ENCODE measurements at regions not wholly inside any gene's neighbourhood (a gene's known extent, or its start where the extent isn't known, plus 50 kb on each side); places are given as distances from the start of the nearest gene placed in this dataset.

DNA sequence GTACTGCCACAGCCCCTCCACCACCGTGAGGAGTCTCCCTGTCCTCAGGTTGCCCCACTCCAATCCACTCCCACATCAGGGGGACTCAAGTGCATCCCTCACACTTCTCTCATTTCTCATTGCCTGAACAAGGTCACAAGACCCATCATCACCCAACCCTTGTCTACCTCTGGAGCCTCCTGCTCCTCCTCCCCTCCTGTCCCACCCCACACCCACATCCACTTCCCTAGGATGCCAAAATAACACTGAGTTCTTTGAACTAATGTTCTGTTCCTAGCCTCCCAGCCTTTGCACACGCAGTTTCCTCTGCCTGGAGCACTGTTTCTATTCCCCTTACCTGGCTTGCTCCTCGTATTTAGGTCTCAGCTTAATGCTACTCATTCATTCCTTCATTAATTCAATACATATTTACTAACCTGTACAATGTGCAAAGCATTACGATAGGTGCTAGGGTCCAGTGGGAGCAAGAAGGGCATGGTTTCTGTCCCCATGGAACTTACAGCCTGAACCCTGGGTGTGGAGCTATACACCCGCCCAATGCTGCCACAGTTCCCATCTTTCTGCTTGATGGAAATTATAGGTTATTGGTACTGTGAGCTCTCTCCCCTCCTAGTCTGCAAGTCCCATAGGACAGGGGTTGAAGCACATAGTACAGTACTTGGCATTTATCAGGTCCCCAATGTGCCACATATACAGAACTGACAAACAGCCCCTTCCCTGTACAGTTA lies 96.1 kb upstream of the GRIK3 start:
- DNase-seq = no peak

- no peak for DNase-seq
Measured at GRCh38 chr1:37131281-37131680, 97.0 kb upstream of the GRIK3 start.

DNA sequence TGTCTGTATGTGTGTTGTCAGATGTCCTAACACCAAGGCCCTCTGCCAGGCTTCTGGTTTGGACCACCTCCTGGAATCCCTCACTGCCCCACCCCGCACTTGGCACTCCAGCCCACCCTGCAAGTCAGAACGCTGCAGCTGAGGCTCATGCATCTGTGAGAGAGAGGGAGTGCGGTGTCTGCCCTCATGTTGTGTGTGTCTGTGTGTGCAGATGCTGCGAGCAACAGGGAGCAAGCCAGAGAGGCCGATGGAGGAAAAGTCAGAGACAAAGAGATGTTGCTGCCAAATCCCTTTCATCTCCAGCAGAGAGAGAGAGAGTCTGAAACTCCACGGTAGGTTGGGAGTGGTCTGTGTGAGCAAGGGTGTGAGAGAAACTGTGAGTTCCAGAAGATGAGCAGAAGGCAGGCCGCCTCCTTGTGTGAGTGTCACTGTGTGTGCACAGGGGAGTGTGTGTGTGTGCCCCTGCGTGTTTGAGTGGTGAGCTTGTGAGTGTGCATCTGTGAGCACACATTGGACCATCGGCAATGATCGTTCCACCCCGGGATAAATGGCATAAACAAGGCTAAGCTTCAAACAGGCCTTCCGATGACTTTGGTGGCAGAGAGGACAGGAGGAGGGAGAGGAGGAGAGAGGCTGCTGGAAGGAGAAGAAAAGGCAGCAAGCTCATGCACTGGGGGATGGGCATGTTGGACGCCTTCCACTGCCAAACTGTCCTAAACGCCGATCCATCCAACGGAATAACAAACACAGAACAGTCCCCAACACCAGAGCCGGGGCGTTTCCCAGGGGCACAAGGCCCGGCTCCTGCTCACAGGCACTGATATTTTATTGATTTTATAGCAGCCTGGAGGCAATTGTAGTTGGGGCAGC lies 99.2 kb upstream of the GRIK3 start:
- DNase-seq = no peak

GRCh38 chr1:37134599-37134998 lies 100.3 kb upstream of the GRIK3 start:
- no peak for DNase-seq

DNA sequence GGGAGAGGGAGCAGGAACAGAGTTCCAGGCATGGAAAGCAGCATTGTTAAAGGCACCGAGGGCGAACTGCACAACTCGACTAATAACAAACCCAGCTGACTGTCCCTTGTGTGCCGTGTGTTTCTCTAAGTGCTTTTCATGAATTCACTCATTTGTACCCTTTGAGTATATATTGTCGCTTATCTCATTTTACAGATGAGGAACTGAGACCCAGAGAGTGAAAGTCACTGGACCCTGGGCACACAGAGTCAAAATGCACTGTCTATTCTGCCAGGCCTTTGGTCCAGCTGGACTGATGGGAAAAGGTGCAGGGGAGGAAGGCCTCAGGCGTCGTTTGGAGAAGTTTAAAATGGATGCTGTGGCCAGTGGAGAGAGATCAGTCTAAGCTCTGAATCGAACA lies 100.7 kb upstream of the GRIK3 start:
- no peak for DNase-seq

GRCh38 chr1:37137014-37137413 lies 102.7 kb upstream of the GRIK3 start:
- DNase-seq = no peak

GRCh38 chr1:37137601-37138000 lies 103.3 kb upstream of the GRIK3 start:
- DNase-seq = no peak

GRCh38 chr1:37143800-37144199 lies 109.5 kb upstream of the GRIK3 start:
- no peak for DNase-seq

- DNase-seq = no peak
Measured at GRCh38 chr1:37146071-37146470, 111.8 kb upstream of the GRIK3 start.

DNA sequence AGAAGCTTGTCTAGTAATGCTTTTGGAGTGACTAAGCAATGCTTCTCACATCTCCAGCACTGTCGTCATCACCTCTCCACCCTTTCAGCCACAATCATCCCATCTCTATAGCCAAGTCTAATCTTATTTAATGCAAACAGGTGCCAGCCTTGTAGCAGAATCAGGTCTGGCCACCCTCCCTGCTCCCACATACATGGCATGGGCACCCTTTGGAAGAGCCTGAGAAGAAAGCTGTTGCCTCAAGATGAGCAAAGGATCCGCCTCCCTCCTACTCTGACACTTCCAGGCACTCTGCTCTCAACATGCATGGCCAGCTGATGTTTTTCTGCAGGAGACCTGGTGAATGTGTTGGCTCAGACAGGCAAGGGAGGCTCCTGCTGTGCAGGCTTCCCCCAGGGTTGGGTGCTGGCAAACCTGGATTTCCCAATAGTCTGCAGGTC lies 113.1 kb upstream of the GRIK3 start:
- DNase-seq = no peak

GRCh38 chr1:37147906-37148305 lies 113.6 kb upstream of the GRIK3 start:
- no peak for DNase-seq

DNA sequence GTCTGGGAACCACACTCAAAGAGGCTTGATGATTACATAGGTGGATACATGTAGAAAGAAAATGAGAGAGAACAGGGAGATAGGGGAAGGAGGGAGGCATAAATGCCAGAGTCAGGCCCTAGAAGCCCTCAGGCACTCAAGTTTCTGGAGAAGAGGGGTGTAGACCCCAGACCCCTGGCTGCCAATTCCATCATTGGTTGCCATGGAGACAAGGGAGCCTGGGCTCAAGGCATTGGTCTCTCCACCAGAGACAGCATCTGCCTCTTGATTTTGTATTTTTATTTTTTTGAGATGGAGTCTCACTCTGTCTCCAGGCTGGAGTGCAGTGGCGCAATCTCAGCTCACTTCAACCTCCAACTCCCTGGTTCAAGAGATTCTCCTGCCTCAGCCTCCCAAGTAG lies 114.3 kb upstream of the GRIK3 start:
- DNase-seq = no peak

DNA sequence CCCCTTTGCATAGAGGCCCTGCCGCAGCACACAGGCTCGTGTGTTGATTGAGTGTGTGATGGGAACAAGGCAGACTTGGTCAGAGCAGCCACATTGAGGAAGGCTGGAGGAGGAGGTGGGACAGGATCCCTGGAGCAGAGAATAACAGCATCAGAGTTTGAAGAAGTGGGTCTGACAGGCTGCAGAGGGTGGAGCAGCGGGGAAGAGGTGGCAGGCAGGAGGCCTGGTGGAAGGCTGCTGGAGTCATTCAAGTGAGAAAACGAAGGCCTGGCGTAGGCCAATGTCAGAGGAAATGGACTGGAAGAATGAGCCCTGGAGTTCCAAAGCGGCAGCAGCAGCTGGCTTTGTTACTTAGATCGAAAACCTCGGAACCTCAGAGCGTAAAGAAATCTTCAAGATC lies 115.0 kb upstream of the GRIK3 start:
- no peak for DNase-seq

DNA sequence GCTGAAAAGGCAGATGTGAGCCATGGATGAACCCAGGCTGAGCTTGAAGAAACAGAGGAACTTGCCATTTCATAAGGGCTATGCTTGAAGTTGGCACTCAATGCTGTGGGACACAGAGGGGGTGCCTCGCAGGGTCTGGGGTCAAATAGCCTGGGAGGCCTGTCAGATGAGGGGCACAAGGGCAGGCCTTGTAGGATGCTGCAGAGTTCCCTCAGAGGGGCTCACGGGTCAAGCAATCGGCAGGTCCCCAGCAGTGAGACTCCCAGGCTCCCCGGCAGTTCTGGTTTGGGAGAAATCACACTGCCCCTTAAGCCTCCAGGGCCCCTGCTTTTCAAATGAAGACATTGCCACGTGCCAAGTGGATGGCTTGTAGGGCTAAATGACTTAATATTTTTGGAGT lies 116.7 kb upstream of the GRIK3 start:
- DNase-seq = no peak

DNA sequence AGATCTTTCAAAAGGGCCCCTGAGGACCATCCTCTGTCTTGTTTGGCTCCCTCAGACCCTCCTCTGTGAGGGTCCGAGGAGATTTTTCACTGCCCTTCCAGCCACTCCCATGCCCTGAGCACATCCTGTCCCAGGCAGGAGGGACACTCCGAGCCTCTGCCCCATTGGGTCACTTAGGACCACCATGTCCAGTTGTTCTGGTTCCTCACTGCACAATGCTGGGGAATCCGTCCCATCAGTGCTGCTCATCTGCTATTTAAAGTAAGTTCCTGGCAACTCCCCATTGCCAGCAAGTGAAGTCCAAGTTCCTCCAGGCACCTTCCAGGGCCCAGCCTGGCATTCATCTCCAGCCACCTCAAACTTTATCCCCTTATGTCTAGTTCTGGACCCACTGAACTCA lies 117.5 kb upstream of the GRIK3 start:
- no peak for DNase-seq

GRCh38 chr1:37152491-37152890 lies 118.2 kb upstream of the GRIK3 start:
- DNase-seq = no peak

DNA sequence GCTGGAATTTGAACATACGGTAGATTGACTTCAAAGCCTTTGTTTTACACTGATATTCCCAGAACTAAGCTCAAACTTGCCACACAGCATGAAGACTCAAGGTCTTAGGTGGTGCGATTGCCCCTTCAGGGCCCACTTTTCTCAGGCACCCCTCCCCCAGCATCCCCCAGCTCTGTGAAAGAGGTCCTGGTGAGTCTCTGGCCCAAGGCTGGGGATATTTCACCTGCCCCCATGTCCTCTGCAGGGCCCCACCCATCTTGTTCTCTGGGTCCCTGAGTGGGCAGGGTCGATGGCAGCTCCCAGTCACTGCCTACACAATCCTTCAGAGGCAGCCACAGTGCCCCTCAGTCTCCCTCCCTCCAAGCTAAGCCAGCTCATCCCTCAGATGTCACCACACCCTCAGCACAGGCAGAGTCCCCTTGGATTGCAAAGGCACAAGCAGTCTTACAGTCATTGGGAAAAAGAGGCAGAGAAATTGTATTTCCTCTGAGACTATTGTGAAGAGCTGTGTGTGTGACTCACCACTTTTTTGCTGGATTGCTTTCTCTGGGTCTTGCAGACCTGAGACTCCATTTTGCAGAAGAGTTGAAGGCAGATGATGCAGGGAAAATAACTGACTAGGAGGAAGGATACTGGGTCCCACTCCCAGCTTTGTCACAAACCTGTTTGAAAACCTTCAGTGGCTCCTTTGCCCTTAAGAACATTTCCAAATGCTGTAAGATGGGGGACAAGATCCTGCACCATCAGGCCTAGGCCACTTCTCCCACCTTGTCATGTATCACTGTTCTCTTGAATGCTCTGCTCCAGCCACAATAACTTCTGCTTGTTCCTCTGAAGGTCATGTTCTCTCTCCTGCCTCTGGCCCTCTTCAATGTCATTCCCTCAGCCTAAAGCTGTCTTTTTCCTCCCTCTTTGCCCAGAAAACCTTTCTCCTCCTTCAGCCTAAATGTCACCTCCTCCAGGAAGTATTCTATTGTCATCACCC lies 119.1 kb upstream of the GRIK3 start:
- DNase-seq = no peak

GRCh38 chr1:37156646-37157045 lies 122.3 kb upstream of the GRIK3 start:
- no peak for DNase-seq

DNA sequence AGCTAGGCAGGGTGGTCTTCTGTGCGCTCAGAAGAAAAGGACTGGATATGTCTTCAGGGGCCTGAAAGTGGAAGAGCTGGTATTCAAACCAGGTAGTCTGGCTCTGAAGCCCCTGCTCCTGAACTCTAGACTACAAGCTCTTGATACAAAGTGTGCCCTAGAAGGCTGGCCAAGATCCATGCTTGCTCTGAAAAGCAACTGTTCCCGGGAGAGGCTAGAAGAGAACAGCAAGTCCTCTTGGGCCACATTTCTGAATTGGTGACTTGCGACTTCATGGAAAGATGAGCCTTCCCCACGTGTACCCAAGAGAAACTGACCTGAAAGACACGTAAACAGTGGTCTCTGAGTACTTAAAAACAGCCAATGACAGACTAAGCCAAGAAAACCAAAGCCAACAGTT lies 123.3 kb upstream of the GRIK3 start:
- DNase-seq = no peak

GRCh38 chr1:37158113-37158749 lies 123.9 kb upstream of the GRIK3 start:
- DNase-seq = no peak

GRCh38 chr1:37159102-37159501 lies 124.8 kb upstream of the GRIK3 start:
- no peak for DNase-seq

DNA sequence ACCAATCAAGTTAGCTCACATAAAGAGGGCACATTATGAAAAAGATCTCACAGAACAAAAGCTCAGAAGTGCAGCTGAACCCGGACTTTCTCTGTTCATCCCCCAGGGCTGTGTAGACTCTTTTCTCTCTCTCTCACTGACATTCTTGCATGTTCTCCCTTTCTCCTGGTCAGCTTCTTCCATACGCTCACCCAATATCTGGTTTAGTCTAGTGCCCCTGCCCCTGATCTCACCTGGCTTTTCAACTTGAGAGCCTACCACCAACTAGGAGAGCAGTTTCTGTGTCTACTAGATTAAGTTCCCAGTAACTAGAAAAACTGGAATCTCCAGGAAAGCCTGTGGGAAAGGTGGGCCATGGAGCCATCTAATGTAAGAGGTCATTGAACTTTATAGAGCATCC lies 126.9 kb upstream of the GRIK3 start:
- no peak for DNase-seq

GRCh38 chr1:37162059-37162458 lies 127.7 kb upstream of the GRIK3 start:
- DNase-seq = no peak
